Upper lobe of right lung (tissue), 1 donor: ENCODE measurements at regions not wholly inside any gene's neighbourhood (a gene's known extent, or its start where the extent isn't known, plus 50 kb on each side); places are given as distances from the start of the nearest gene placed in this dataset.
A peak's percentile ranks its signal among the peaks of the same experiment; 100 is the strongest.

Experiments
- ATAC-seq: fragments of 200-7000 bp; cut with Tn5 transposase; one replicate; pipeline ENCODE4 v1.9.1; 2020; ENCODE audit warnings: mild to moderate bottlenecking, moderate library complexity
- DNase-seq: peaks from one replicate; pipeline ENCODE4 v3.0.0-alpha.2; 2020
- H3K27ac ChIP-seq: fragments of 200-600 bp; one replicate; pipeline ENCODE4 v1.8.0; 2022
- H3K27me3 ChIP-seq: fragments of 200-600 bp; one replicate; pipeline ENCODE4 v1.8.0; 2022; ENCODE audit warnings: mild to moderate bottlenecking
- H3K36me3 ChIP-seq: fragments of 200-600 bp; one replicate; pipeline ENCODE4 v1.8.0; 2022
- H3K4me1 ChIP-seq: fragments of 200-600 bp; one replicate; pipeline ENCODE4 v1.8.0; 2022
- H3K4me3 ChIP-seq: fragments of 200-600 bp; one replicate; pipeline ENCODE4 v1.8.0; 2022; ENCODE audit warnings: mild to moderate bottlenecking
- H3K9me3 ChIP-seq: fragments of 200-600 bp; one replicate; pipeline ENCODE4 v1.8.0; 2022
- CTCF ChIP-seq: fragments of 200-600 bp; IDR thresholded peaks from one replicate; pipeline ENCODE4 v1.8.0; 2022; ENCODE audit warnings: antibody characterized with exemption
- intact Hi-C: fragments of 100-400 bp; cut with DNase I; formaldehyde crosslinking; loops from one replicate; pipeline ENCODE4 v1.11.0; 2022
- donor health status: DM: no; HTN: yes; CAD: no; lungs with severe emphysema.

GRCh38 chr12:23230899-23231298 lies 605.9 kb downstream of the ETNK1 start:
- Histone ChIP-seq H3K9me3 (no peaks in the 10 kb centered on the region), H3K27me3 (no peaks in the 10 kb centered on the region), H3K4me3 (no peak overlapping the region), H3K27ac (no peak overlapping the region), H3K4me1 (no peaks in the 10 kb centered on the region), H3K36me3 (no peaks in the 10 kb centered on the region)
- intact Hi-C loops = no loop called here
- ATAC-seq (no peak), DNase-seq (no peak)
- no peak for TF ChIP-seq CTCF

- intact Hi-C loops = no loop called here
- H3K4me1 ChIP-seq = no peaks in the 10 kb centered on the region
- no peaks in the 10 kb centered on the region for H3K27me3 ChIP-seq
- H3K4me3 ChIP-seq = no peak overlapping the region
- no peaks in the 10 kb centered on the region for H3K36me3 ChIP-seq
- ATAC-seq = no peak
- H3K9me3 ChIP-seq = no peaks in the 10 kb centered on the region
- no peak for DNase-seq
- TF ChIP-seq CTCF = no peak
- no peak overlapping the region for H3K27ac ChIP-seq
Measured at GRCh38 chr12:23236066-23236780, 611.3 kb downstream of the ETNK1 start.

- no peak overlapping the region for H3K4me3 ChIP-seq
- H3K27me3 ChIP-seq = no peaks in the 10 kb centered on the region
- DNase-seq (no peak), ATAC-seq (no peak)
- TF ChIP-seq CTCF = no peak
- H3K4me1 ChIP-seq = no peaks in the 10 kb centered on the region
- intact Hi-C loops = no loop called here
- H3K27ac ChIP-seq = no peak overlapping the region
- H3K36me3 ChIP-seq = no peaks in the 10 kb centered on the region
- no peaks in the 10 kb centered on the region for H3K9me3 ChIP-seq
Measured at GRCh38 chr12:23236811-23237210, 611.8 kb downstream of the ETNK1 start.

GRCh38 chr12:23238190-23238589 lies 613.2 kb downstream of the ETNK1 start:
- peak; percentile 62 for ATAC-seq
- H3K4me1 ChIP-seq = no peaks in the 10 kb centered on the region

GRCh38 chr12:23238957-23239356 lies 614.0 kb downstream of the ETNK1 start:
- H3K27me3 ChIP-seq = no peaks in the 10 kb centered on the region
- no peaks in the 10 kb centered on the region for H3K9me3 ChIP-seq
- no peak overlapping the region for H3K27ac ChIP-seq
- ATAC-seq (no peak), DNase-seq (no peak)
- TF ChIP-seq CTCF = no peak
- H3K36me3 ChIP-seq = no peaks in the 10 kb centered on the region
- intact Hi-C loops = no loop called here
- no peak overlapping the region for H3K4me3 ChIP-seq
- no peaks in the 10 kb centered on the region for H3K4me1 ChIP-seq

More at GRCh38 chr12:23238190-23238589, 613.2 kb downstream of the ETNK1 start:
- intact Hi-C loops = no loop called here
- no peaks in the 10 kb centered on the region for H3K36me3 ChIP-seq
- no peaks in the 10 kb centered on the region for H3K9me3 ChIP-seq
- H3K4me3 ChIP-seq = no peak overlapping the region
- DNase-seq = no peak
- no peaks in the 10 kb centered on the region for H3K27me3 ChIP-seq
- no peak overlapping the region for H3K27ac ChIP-seq
- TF ChIP-seq CTCF = no peak

DNA sequence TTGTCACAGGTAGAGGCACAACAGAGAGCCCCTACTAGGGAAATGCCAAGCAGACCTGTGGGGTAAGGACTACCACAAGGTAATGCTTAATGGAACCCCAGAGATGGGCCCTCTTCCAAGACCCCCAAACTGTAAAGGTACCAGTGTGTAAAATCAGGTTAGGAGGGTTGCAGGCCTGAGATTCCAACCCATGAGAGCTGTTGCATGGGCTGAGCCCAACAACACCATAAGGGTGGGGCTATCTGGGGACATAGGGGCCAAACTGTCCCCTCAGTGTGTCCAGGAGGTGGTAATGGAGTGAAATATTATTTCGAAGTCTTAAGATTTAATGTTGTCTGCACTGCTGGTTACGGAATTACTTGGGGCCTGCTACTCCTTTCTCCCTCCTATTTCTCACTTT lies 620.2 kb downstream of the ETNK1 start:
- no peak for TF ChIP-seq CTCF
- H3K36me3 ChIP-seq = no peaks in the 10 kb centered on the region
- H3K9me3 ChIP-seq = no peaks in the 10 kb centered on the region
- no peak overlapping the region for H3K4me3 ChIP-seq
- intact Hi-C loops = no loop called here
- H3K4me1 ChIP-seq = no peaks in the 10 kb centered on the region
- no peaks in the 10 kb centered on the region for H3K27me3 ChIP-seq
- DNase-seq (no peak), ATAC-seq (no peak)
- no peak overlapping the region for H3K27ac ChIP-seq
